ENCODE measurements at regions not wholly inside any gene's neighbourhood (a gene's known extent, or its start where the extent isn't known, plus 50 kb on each side); places are given as distances from the start of the nearest gene placed in this dataset.

DNA sequence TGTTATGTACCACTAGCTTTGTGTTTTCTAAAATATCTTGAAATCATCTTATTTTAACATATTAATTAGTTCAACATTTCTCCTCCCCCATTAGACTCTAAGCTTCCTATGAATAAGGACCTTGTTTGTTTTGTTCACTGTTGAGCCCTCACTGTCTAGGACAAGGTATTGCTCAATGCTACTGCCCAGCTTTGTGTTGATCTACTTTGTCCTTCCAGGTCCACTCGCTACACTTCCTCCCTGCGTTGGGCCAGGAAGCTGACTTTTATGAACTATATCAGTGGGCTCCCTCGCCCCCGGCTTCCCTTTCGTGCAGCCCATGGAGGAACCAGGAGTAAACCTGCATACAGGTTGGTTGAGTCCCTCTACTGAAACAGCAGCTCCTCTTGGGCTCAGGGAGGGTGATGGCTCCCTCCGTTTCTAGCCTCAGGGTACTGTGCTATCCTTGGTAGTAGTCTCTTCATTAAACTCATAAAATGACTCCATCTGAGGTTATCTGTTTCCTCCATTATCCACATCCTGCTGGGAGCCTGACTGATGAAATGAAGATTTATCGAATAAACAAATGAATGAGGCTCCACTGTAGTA is 272.5 kb downstream of the CLIC5 start:
- FAIRE-seq: no peak

DNA sequence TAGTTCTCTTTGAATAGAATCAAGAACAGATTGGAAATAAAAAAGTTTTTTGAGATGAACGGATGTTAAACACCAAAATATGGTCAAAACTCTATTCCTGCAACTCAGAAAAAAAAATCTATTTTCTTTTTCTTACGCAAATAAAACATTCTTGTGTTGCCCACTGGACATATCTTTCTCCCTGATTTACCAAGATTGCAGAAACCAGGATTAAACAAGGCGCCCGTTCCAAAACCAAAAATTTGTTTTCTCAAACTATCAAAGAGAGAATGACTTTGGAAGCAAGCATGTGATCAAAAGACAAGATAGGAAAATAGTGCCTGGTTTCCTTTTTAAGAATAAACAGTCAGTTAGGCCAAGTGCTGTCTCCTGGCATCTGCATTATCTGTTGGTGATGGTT is 273.1 kb downstream of the CLIC5 start:
- FAIRE-seq: no peak
- DNase-seq (ENCODE audit: low spot score in 2 of 2): no peak

More for the DNA sequence above, 272.5 kb downstream of the CLIC5 start:
- DNase-seq (ENCODE audit: low spot score in 2 of 2): no peak

DNA sequence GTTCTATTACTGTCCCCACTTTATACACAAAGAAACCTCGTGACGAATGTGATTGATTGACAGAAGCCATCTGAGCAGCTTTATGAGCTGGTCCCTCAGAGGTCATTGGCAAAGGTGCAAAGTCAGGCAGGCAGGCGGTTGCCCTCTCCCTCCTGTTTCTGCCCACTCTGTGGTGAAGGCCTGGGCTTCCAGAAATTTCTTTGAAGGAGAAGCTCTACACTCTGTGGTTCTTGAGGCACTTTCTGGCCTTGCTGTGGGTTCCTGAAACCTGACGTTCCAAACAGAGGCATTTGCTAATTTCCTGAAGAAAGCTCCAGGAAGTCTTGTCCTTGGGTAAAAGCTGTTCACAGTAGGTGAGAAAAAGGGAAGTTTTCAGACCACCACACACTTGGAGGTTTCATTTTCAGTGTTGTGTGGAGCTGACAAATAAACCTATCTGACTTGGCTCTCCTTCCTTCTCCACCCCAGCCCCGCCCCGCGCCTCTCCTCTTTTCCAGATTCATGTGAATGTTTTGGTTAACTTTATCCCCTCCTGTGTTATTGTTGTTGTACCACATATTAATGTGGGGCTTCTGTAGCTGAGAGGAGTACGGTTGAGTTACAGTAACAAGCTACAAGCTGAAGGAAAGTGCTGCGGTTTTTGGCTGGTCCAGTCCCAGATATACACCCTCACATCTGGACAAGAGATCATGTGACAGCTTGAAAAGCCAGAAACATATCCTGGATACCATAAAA is 274.1 kb downstream of the CLIC5 start:
- no peak for DNase-seq (ENCODE audit: low spot score in 2 of 2)
- FAIRE-seq: no peak

DNA sequence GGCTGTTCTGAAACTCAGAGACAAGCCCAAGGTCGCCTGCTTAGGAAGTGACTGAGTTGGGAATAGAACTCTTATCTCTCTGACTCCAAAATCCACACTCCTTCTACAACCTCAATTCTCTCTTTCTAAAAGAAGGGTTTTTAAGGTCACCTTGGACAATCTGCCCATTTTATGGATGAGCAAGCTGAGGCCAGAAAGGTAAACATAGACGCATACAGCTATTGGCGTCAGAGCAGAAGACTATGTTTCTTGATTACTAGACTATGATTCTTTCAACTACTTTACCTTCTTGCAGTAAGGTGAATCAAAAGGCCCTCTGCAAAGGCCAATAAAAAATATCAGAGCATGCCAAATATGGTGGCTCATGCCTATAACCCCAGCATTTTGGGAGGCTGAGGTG is 276.6 kb downstream of the CLIC5 start:
- DNase-seq (ENCODE audit: low spot score in 2 of 2): no peak
- FAIRE-seq: no peak

DNA sequence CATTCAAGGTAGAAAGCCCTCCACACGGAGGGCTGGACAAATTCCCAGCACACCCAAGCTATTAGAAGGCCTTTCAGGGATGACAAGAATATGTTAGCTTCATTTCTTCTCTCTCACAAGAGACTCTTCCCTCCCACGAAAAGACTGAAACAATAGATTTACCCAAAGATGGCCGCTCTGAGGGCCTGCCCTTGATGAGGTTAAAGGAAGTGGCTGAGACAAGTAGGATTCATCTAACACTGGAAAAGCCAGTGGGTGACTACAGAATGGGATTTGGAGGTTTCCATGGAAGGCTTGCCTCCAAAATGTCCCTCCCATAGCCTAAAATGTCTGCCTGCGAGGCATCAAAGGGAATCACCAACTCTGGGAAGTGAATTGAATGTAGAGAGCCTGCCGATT is 277.6 kb downstream of the CLIC5 start:
- DNase-seq (ENCODE audit: low spot score in 2 of 2): no peak
- FAIRE-seq: no peak

DNA sequence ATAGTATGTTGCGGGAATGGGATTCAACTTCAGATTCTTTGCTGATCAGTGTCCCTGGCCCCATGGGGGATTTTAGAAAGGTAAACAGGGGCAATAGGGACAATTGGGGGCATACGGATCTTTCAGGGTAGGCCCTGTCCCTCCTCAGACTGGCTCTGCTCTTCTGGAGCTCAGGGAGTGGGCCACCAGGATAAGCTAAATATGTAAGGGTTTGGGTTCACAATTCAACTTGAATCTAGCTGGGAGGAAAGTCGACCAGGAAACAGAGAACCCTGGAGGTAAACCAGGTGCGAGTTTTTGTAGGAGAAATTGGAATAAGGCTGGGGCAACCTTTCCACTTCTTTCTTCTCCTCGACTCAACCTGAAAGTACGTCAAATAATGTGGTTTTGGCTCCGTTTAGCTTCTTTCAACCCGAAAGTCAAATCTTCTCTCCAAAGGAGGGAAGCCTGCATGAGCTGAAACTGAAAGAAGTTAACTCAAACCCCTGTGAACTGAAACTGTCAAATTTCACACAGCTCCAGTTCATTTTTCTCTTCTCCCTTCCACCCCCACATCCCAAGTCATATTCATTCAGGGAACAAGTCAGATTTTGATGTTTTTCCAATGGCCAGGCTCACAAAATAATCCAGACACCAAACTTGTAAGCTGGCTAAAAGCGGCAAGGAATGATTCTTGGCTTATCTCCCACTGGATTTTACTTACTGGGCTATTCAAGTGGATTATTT is 278.2 kb downstream of the CLIC5 start:
- FAIRE-seq (no peak), DNase-seq (ENCODE audit: low spot score in 2 of 2) (no peak)

DNA sequence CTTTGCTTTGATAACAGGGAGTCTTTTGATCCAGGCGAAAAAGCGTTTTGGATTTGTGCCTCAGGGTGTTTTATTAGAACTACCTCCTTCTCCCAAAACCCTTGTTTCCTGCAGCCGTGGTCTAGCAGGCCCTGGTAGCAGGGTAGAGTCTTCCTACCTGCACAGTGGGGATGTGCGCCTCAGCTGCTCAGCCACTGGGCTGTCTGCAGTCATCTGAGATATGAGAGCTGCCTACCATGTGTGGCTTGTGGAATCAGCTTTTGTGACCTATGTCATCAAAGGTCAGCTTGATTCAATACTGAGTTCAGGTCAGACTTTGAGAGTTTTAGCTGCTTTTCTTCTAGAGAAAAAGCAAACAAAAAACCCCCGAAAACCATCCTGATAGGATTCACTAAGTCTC is 279.5 kb downstream of the CLIC5 start:
- no peak for FAIRE-seq
- no peak for DNase-seq (ENCODE audit: low spot score in 2 of 2)

DNA sequence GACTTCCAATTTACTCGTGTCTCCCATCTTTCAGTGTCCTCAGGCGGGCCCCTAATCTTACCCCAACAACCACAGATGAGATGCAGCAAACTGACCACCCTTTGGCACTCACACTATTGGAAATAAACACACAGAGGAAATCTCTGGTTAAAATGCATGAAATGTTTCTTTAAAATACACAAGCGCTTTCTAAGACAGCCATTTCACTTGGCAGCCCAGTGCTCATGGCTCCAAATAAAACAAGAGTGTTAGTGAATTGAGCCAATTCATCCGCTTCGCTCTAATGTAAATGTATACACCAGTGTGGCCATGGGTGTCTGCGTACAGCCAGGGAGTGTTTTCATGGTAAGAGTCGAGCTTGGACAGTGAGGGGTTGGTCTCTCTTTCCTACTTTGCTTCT is 282.9 kb downstream of the CLIC5 start:
- FAIRE-seq (no peak), DNase-seq (ENCODE audit: low spot score in 2 of 2) (no peak)

DNA sequence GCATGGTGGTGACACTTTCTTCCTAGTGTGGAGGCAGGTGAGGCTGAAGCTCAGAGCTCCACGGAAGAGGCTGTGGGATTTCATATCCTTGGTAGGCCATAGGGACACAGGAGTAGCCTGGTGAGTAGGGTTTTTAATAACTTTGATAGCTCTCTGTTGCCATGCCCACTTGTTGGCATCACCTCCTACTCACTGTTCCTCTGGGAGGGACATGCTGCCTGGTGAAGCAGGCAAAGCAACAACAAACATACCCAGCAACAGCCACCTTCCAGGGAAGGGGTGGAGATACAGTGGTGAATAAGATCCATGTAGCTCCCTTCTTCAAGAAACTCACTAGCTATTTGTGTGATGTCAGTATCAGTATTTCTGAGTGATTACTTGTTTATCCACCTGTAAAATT is 285.4 kb downstream of the CLIC5 start:
- no peak for FAIRE-seq

DNA sequence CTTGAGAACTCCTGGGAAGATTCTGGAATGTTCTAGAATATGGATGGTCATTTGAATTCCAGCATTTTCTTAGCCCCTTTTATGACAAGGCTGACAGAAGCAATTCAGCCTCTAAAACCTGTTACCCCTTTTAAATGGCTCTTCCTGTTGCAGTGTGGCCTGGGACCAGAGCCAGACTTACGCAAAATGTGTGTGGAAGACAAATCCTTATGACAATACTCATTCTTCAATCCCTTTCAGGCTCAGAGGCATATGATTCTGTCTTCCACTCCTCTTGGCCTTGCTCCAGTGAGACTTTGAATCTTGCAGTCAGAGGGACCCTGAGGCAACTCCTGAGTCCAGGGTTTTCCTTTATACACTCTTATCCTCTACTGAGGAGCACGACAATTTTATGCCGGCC is 287.0 kb downstream of the CLIC5 start:
- FAIRE-seq (no peak), DNase-seq (ENCODE audit: low spot score in 2 of 2) (no peak)

More for the DNA sequence above, 285.4 kb downstream of the CLIC5 start:
- no peak for DNase-seq (ENCODE audit: low spot score in 2 of 2)

DNA sequence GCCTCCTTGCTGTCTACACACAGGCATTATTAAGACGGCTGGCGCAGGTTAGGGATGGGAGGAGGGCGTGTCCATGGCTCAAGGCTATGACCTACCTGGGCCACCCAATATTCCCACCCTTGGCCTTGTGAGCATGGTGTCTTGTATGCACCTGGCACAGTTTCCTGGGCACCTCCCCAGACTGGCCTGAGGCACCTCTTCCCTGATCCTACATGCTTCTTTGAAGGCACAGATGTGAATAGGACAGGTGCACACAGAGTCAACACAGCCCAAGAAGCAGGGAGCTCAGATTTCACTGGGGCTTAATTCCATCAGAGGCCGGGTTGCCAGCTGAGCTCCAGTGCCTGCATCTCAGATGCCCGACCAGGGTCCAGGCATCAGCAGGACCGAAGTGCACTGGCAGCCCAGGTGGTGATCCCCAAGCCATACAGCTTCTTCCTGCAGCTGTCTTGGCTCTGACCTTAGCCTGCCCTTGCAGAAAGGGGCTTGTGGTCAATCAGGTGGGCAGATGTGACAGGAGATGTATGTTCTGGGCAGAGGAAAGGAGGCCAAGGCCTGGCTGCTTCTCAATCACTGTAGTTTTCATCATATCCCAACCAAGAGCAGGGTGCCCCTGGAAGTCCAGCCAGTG is 287.7 kb downstream of the CLIC5 start:
- FAIRE-seq (no peak), DNase-seq (ENCODE audit: low spot score in 2 of 2) (no peak)

DNA sequence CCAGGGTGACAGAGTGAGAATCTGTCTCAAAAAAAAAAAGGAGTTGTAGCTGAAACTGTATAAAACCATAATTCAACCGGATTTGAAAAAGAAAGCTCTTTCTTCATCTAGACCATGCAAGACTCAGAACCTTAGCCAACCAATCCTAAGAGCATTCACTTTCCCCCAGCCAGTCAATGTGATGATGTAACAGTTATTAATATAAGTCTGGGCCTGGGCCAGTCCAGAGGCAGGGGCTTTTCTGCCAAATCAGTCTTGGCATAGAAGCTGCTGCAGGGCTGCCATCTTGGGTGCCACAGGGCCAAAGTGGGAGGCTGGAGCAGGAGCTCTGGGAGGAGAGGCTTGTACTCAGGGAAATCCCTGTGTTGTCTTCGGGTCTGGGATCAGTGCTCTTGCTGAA is 288.4 kb downstream of the CLIC5 start:
- DNase-seq (ENCODE audit: low spot score in 2 of 2) (no peak), FAIRE-seq (no peak)

DNA sequence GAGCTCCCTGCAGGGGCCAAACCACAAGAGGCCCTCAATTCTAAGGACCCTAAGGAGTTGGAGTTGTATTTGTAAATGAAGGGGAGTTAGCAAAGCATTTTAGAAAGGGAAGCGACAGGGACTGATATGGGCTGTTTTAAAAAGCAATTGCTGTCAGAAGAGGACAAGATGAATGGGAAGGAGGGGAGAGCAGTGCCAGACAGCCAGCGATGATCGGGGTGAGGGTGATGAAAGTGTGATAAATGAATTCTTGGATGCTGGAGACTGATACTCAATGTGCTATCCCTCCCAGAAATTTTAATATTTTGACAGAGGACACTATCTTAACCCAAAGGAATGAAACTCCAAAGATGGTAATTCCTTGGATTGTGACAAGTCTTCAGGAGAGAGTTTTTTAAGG is 289.2 kb downstream of the CLIC5 start:
- FAIRE-seq: no peak
- no peak for DNase-seq (ENCODE audit: low spot score in 2 of 2)

DNA sequence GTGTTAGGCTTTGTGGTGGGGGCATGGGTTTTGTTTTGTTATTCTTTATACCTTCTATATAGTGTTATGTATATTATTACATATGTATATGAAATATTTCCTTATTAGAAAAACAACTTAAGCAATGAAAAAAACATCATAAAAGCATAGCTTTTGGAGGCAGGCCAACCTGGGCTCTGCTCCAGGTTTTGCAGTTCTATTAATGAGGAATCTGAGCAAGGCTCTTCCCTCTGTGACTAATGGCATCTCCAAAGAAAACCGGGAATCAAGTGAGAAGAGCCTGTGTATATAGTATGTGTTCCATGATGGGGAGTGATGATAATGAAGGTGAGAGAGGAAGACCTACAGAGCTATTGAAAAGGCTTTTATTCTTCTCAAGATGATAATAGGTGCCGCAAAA is 291.1 kb downstream of the CLIC5 start:
- FAIRE-seq (no peak), DNase-seq (ENCODE audit: low spot score in 2 of 2) (no peak)

DNA sequence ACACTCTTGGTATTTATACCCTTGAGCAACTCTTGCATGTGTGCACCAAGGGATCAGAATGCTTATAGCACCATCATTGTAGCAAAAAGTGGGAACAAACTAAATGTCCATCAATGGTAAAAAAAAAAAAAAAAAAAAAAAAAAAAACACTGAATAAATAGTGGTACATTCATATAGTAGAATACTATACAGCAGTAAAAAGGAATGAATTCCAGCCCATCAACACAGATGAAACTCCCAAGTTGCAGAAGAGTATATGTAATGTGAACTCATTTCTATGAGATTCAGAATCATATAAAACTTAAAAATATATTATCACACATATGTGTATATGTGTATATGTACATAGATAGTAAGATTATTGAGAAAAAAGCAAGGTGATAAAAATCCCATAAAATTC is 291.6 kb downstream of the CLIC5 start:
- DNase-seq (ENCODE audit: low spot score in 2 of 2) (no peak), FAIRE-seq (no peak)

DNA sequence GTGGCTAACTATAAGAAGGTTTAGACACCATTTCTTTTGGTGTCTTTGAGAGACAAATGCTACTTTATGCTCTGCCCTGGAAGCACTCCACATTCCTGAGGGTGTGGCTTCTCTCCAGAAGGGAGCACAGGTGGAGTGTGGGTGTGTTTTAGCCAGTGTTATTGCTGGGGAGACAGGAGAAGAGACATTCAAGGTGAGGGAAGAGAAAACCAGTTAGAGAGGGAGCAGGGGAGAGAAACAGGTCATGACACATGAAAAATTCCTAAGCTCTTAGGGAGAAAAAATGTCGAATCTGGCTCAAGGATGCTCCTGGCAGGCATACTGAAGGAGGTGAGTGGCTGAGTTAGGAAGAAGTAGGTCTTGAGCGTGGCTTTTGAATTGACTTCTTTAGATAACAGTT is 292.8 kb downstream of the CLIC5 start:
- FAIRE-seq (no peak), DNase-seq (ENCODE audit: low spot score in 2 of 2) (no peak)

DNA sequence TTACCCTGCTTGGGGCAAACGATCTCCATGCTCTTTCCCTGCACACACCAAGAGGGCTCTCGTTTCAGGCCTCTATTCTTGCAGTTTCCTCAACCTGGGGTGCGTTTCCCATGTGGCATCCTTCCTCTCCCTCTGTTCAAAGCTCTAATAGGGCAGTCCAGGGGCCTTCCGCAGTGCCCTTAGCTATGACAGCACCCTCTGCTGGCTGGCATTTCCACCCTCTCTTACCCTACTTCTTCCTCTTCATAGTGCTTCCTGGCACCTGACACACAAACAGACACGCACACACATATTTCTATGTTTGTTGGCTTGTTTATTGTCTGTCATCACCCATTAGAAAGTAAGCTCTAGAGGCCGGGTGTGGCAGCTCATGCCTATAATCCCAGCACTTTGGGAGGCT is 294.0 kb downstream of the CLIC5 start:
- no peak for DNase-seq (ENCODE audit: low spot score in 2 of 2)
- FAIRE-seq: no peak

DNA sequence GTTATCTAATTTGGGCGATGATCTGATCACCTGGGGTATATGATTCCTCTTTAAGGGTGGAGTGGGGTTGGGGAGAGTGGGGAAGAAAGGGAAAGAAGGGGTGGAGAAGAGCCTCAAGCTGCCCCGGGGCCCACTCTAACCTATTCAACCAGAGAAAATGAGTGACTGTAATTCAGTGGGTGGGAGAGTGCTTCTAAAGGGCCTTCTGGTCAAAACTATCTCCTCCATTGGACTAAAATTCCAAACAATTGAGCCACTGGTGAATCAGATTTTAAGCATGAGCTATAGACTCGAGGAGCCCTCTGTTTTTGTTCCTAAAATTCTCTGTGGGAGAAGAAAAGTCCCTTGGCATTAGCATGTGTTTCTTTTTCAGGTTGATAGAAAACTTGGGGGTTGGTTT is 296.8 kb downstream of the CLIC5 start:
- DNase-seq (ENCODE audit: low spot score in 2 of 2): no peak
- no peak for FAIRE-seq

DNA sequence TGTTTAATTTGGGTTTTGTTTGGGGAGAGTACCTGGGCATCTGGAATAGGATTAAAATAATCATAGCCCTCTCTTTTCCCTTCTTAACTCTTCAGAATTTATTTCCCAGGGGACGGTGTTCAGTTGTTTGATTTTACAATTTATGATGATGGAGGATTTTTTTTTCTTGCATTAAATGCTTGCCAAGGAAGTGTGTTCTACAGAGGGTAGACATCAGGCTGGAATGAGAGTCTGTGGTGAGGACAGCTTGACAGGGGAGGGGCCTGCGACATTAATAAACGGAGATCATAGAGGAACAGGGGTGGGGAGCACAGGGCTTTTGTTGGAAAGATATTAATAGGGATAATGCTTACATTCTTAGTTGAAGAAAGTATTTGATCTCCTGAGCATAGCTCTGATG is 297.5 kb downstream of the CLIC5 start:
- DNase-seq (ENCODE audit: low spot score in 2 of 2) (no peak), FAIRE-seq (no peak)

DNA sequence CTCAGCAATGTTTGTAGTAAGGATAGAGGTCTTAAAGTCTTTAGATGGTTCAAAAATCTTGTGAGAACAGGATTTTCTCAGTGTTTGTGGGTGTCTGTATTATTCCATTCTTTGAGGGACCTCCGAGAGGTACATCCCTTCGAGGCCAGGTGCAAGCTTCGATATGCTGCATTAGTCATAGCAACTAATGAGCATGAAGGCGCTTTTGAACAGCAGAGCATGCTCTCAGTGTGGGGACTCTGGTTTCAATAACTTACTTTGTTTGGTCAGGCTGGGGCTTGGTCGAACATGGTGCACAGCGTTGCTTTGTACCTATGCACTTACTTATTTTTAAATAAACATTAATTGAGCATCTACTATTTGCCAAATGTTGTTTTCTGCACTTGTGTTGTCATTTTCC is 297.9 kb downstream of the CLIC5 start:
- FAIRE-seq (no peak), DNase-seq (ENCODE audit: low spot score in 2 of 2) (no peak)

DNA sequence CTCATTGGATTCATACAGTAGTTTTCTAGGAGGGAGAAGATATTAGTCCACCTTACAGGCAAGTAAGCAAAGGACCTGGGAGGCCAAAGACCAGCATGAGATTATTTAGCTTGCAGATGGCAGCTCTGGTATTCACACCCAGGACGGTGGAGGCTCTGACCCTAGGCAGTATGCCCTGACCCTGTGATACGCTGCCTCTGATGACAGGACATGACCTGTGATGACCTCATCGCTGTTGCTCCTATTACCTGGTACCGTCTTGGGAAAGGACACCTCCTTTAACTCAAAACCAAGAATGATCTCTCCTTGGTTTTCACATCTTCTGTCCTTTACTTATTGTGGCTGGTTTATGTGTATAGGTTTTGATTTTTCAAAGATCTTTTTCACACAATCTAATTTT is 298.6 kb downstream of the CLIC5 start:
- DNase-seq (ENCODE audit: low spot score in 2 of 2) (no peak), FAIRE-seq (no peak)

DNA sequence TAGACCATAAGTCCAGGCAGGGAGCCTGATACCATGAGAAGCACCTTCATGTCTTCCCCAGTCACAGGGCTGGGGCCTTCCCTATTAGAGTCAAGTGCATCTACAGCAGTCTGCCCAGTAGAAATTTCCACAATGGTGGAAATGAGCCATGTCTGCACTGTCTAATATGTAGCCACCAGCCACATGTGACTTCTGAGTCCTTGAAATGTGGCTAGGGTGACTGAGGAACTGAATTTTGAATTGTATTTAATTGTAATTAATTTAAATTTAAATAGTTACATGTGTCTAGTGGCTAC is 300.2 kb downstream of the CLIC5 start:
- FAIRE-seq (no peak), DNase-seq (ENCODE audit: low spot score in 2 of 2) (no peak)

Measured in frontal cortex (tissue), 3 donors.